Chondrocyte (in vitro differentiated cells): ENCODE measurements at regions not wholly inside any gene's neighbourhood (a gene's known extent, or its start where the extent isn't known, plus 50 kb on each side); places are given as distances from the start of the nearest gene placed in this dataset.

Experiments used
- DNase-seq: peaks from one replicate; pipeline ENCODE4 v3.0.0; 2021; ENCODE audit warnings: mixed read lengths, low spot score
- H3K27ac Mint-ChIP-seq: one replicate; pipeline ENCODE4 v1.8.0; 2021; ENCODE audit warnings: mild to moderate bottlenecking, moderate library complexity, mixed read lengths; ENCODE audit not compliant: unreplicated experiment
- H3K27me3 Mint-ChIP-seq: 2 replicates; pipeline ENCODE4 v1.8.0; 2021; ENCODE audit warnings: low read depth, mixed read lengths
- H3K36me3 Mint-ChIP-seq: 2 replicates; pipeline ENCODE4 v1.8.0; 2021; ENCODE audit warnings: low read depth, mixed read lengths
- H3K4me1 Mint-ChIP-seq: 2 replicates; pipeline ENCODE4 v1.8.0; 2021; ENCODE audit warnings: low read depth, mild to moderate bottlenecking, mixed read lengths
- H3K4me3 Mint-ChIP-seq: one replicate; pipeline ENCODE4 v1.8.0; 2021; ENCODE audit warnings: mild to moderate bottlenecking, moderate library complexity, mixed read lengths; ENCODE audit not compliant: unreplicated experiment
- H3K9me3 Mint-ChIP-seq: 2 replicates; pipeline ENCODE4 v1.8.0; 2021; ENCODE audit warnings: low read depth, mixed read lengths
- CTCF ChIP-seq: fragments of 200-600 bp; sonication (generic); IDR thresholded peaks from 2 replicates; pipeline ENCODE4 v1.5.0; 2021; ENCODE audit warnings: antibody characterized with exemption, mild to moderate bottlenecking, moderate library complexity

- DNase-seq: no peak
- H3K36me3 Mint-ChIP-seq: no peaks in the 10 kb centered on the region
- H3K9me3 Mint-ChIP-seq: peaks cover 20% of the 10 kb centered on the region
- no peak overlapping the region for H3K4me3 Mint-ChIP-seq
- TF ChIP-seq CTCF: no peak
- H3K4me1 Mint-ChIP-seq: no peaks in the 10 kb centered on the region
- no peak overlapping the region for H3K27ac Mint-ChIP-seq
- no peaks in the 10 kb centered on the region for H3K27me3 Mint-ChIP-seq
These were observed 192.1 kb downstream of the CBLN1 start for GRCh38 chr16:49089533-49089932.

- Mint-ChIP-seq H3K4me1 (no peaks in the 10 kb centered on the region), H3K4me3 (no peak overlapping the region)
- DNase-seq: no peak
These were observed 192.6 kb downstream of the CBLN1 start for GRCh38 chr16:49089039-49089438.

GRCh38 chr16:49085686-49086085, 196.0 kb downstream of the CBLN1 start:
- no peak for TF ChIP-seq CTCF
- no peak overlapping the region for H3K27ac Mint-ChIP-seq
- peaks cover 26% of the 10 kb centered on the region for H3K9me3 Mint-ChIP-seq
- no peaks in the 10 kb centered on the region for H3K36me3 Mint-ChIP-seq
- no peaks in the 10 kb centered on the region for H3K4me1 Mint-ChIP-seq
- H3K27me3 Mint-ChIP-seq: no peaks in the 10 kb centered on the region
- H3K4me3 Mint-ChIP-seq: no peak overlapping the region
- DNase-seq: no peak

More at GRCh38 chr16:49089039-49089438, 192.6 kb downstream of the CBLN1 start:
- no peak for TF ChIP-seq CTCF
- no peak overlapping the region for H3K27ac Mint-ChIP-seq
- no peaks in the 10 kb centered on the region for H3K27me3 Mint-ChIP-seq
- no peaks in the 10 kb centered on the region for H3K36me3 Mint-ChIP-seq
- peaks cover 25% of the 10 kb centered on the region for H3K9me3 Mint-ChIP-seq

GRCh38 chr16:49084628-49085390, 196.8 kb downstream of the CBLN1 start:
- Mint-ChIP-seq H3K27ac (no peak overlapping the region), H3K4me3 (no peak overlapping the region), H3K9me3 (peaks cover 33% of the 10 kb centered on the region), H3K4me1 (no peaks in the 10 kb centered on the region), H3K36me3 (no peaks in the 10 kb centered on the region), H3K27me3 (no peaks in the 10 kb centered on the region)
- no peak for TF ChIP-seq CTCF
- no peak for DNase-seq

GRCh38 chr16:49081554-49081953, 200.1 kb downstream of the CBLN1 start:
- TF ChIP-seq CTCF: no peak

More at GRCh38 chr16:49081554-49081953, 200.1 kb downstream of the CBLN1 start:
- DNase-seq: no peak
- H3K27me3 Mint-ChIP-seq: no peaks in the 10 kb centered on the region
- no peaks in the 10 kb centered on the region for H3K36me3 Mint-ChIP-seq
- no peaks in the 10 kb centered on the region for H3K4me1 Mint-ChIP-seq
- peaks cover 44% of the 10 kb centered on the region for H3K9me3 Mint-ChIP-seq
- no peak overlapping the region for H3K4me3 Mint-ChIP-seq
- no peak overlapping the region for H3K27ac Mint-ChIP-seq
